Stimulated activated CD8-positive, alpha-beta memory T cell treated with anti-CD3 and anti-CD28 coated beads, Interleukin-2, amount 100 ng/mL, for 1 hour (primary cell): ENCODE measurements at regions not wholly inside any gene's neighbourhood (a gene's known extent, or its start where the extent isn't known, plus 50 kb on each side); places are given as distances from the start of the nearest gene placed in this dataset.
"Not testable (repeated sequence)": the region's sequence is repeated elsewhere in the genome, so short reads cannot be mapped to it uniquely, and the experiment has no call there.

Experiments used
- DNase-seq, 2 donors: peaks; one replicate each; pipeline ENCODE4 v3.0.0-alpha.2; 2020; ENCODE audit warnings: low read depth in 2 of 2

- DNase-seq: no peak
Observed at GRCh38 chr2:64743739-64744330, 90.1 kb upstream of the SERTAD2 start.

GRCh38 chr2:64745562-64745961, 91.8 kb upstream of the SERTAD2 start:
- no peak for DNase-seq

DNA sequence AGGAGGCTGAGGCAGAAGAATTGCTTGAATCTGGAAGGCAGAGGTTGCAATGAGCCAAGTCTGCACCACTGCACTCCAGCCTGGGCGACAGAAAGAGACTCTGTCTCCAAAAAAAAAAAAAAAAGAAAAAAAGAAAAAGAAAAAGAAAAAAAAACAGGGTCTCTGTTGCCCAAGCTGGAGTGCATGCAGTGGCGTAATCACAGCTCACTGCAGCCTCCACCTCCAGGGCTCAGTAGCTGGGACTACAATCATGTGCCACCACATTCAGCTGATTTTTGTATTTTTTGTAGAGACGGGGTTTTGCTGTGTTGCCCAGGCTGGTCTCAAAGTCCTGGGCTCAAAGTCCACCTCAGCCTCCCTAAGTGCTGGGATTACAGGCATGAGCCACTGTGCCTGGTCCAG, 94.0 kb upstream of the SERTAD2 start:
- DNase-seq: not testable (repeated sequence)

GRCh38 chr2:64748147-64748546, 94.4 kb upstream of the SERTAD2 start:
- no peak for DNase-seq

GRCh38 chr2:64748561-64748960, 94.8 kb upstream of the SERTAD2 start:
- no peak for DNase-seq

DNA sequence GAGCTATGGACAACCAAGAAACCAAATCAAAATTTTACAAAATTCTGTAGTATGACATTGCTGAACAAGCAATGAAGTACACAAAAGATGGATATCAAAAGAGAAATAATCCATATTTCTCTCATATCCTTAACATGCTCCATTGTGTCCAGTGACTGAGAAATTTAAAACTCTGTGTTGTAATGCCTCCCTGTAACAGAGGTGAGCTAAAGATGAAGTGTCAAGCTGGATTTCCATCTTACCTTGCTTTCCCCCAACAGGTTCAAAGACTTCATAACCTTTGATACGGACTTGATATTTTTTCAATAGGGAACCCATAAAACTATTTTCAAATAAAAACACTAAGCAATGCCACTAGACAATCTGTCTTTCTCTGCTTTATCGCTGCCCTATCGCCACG, 95.7 kb upstream of the SERTAD2 start:
- DNase-seq: no peak

GRCh38 chr2:64750001-64750816, 96.5 kb upstream of the SERTAD2 start:
- DNase-seq: no peak

DNA sequence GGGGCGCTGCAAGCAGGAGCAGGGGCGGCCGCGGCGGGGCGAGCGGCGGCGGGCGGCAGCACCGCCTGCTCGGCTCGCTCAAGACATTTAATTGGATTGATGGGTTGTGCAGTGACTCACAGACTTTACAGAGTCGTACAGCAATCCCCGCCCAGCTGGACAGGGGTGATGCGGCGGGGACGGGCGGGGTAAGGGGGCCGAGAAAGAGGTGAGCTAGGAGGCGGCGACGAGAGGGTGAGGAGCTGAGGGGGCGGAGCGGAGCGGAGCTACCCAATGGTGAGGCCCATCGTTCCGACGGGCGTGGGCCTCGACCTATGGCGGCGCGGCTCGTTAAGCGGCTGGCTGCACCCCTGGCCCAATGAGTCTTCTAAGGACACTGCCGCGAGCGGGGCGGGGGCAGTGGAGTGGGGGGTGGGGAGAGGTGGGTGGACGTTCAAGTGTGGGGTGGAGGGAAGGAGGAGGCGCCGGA, 97.1 kb upstream of the SERTAD2 start:
- DNase-seq: peak; percentile 92 to 97

DNA sequence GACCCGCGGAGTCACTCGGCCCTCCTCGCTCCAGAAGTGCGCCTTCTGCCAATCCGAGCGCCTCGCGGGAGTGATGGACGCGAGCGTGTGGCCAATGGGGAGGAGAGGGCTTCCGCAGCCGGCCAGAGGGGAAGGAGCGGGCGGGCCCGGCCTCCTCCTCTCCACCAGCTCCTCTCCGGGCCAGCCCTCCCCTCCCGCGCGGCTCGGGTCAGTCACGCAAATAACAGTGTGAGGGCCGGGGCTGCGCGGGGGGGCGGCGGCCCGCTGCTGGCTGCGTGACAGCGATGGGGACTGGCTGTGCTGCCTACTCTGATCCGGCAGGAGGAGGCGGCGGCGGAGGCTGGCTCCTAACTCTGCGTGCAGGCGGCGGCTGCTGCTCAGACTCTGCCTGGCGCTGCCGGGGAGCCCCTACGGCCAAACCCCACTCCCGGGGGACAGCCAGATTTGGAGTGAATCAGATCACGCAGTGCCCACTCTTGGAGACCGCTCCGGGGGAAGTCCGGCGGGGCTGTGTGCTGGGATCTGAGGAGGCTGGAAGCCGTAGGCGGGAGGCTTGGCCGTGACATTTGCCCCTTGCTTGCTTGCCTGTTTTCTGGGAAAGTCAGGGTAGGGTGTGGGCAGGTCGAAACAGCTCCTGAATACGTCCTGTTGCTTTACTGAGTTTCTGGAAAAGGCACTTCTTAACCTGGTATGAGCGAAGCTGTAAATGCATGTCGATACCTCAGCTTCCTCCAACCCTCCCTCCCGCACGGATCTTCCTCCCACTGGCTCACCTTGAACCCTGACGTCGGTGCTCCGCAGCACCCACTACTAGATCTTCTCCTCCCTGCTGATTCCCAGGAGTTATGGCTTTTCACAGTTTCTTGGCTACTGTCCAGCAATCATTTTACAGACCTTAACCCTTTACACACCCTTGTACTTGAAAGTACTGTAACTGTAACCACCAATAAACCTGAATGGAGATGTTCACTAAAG, 97.9 kb upstream of the SERTAD2 start:
- DNase-seq: no peak

DNA sequence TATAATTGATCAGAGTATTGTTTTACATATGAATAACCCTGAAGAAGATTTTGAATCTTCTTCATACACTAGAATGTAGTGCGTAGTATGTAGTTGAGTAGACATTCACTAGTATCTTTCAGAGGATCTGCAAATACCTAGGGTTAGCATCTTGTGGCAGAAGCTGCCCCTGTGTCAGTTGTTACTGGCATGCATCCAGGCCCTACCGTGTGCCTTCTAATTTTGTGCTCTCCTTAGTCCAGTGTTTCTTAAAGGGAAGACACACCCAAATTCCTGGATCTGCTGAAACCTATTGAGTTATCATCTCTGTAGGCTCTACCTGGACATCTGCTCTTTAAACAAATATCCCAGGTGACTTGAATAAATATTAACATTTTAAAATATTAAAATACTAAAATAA, 99.7 kb upstream of the SERTAD2 start:
- no peak for DNase-seq

- no peak for DNase-seq
Observed at GRCh38 chr2:64754570-64754969, 100.9 kb upstream of the SERTAD2 start.

DNA sequence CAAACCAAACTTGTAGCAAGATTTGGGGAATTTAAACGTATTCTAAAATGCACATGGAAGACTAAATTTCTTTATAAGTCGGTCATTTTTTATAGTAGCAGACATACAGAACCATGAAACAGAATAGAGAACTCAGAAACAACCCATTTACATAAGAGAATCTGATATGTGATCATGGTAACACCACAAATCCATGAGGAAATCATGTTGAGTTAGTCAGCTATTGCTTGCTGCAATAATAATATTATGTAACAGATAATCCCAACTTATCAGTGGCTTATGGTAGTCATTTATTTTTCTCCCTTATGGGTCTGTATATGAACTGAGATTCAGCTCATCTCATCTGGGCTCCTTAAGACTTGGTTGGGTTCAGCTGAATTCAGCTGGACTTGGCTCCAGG, 103.4 kb upstream of the SERTAD2 start:
- no peak for DNase-seq

DNA sequence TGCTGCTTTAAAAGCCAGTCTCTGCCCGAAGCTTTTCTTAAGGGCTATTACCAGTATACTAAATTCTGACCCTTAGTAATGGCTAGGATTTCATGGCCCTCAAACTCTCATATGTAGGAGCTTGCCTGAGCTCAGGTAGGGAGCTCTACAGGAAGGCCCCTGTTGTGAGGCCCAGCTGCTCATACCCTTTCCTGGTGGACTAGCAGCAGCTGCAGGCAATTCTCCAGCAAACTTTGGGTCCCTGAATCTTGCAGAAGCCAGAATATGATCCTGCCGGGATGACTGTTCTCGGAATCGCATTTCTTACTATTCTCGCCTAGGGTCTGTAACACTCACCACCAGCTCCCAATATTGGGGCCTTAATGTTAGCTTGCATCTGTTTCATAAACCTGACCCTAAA, 106.4 kb upstream of the SERTAD2 start:
- DNase-seq: no peak

DNA sequence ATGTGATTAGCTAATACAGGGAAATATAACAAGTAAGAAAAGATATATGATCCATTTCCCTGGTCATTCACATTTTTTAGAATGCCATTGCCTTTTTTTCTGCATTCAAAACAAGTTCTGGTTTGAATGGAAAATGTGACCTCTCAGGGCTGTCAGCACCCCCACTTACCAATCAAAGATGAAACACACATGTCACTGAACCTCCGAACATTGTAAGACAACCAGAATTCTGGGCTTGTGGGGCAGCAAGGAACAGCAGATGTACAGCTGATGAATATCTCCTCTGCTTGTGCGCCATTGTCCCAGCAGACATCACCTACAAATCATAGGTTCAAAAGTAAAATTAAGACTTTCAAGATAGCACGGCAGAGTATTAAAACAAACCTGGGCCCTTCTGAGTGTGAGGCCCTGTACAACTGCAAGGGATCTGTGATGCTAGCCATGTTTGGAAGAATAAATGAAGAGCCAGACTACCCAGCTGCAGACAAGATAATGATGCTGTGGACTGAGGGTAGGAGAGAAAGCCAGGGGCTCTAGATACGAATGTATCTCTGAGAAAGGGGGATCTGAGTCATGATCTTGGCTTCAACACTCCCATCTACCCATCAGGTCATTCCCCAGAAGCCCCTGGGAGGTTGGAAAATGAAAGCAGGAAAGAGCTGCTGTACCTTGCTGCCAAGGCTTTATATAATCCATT, 108.7 kb upstream of the SERTAD2 start:
- DNase-seq: no peak

DNA sequence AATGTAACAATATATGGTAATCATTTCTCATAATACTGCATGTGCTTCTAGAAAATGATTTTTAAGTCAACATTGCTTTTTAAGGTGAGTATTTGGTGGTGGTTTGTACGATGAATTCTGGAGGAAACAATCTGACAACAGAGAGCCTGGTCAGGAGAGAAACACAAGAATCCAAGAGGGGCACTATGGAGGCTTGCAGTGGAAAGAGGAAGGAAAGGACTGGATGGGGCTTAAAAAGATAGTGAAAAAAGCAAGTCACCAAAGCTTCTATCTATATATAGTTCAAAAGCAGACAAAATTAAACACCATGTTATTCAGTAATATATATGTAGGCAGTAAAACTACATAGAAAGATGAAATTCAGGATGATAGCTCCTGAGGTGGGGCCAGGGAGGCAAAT, 109.4 kb upstream of the SERTAD2 start:
- DNase-seq: no peak

DNA sequence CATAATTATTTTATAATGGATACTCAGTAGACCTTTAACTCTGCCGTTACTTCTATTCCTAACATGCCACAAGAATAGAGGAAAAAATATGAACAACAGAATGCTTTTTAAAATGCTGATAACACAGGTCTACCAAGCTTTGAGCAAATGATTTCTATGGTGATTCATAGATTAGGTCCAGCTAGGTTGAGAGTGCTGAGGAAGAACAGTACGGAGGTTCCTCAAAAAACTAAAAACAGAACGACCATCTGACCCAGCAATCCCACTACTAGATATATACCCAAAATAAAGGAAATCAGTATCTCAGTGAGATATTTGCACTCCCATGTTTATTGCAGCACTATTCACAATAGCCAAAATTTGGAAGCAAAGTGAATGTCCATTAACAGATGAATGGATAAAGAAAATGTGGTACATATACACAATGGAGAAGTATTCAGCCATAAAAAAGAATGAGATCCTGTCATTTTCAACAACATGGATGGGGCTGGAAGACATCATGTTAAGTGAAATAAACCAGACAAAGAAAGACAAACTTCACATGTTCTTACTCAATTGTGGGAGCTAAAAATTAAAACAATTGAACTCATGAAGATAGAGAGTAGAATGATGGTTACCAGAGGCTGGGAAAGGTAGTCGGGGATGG, 111.6 kb upstream of the SERTAD2 start:
- DNase-seq: no peak

- DNase-seq: no peak
Observed at GRCh38 chr2:64766841-64767669, 113.3 kb upstream of the SERTAD2 start.

GRCh38 chr2:64767670-64768468, 114.2 kb upstream of the SERTAD2 start:
- peak in 1 of 2 donors; percentile 61 for DNase-seq

- DNase-seq: no peak
Observed at GRCh38 chr2:64768491-64769005, 114.8 kb upstream of the SERTAD2 start.
